ENCODE measurements at regions not wholly inside any gene's neighbourhood (a gene's known extent, or its start where the extent isn't known, plus 50 kb on each side); places are given as distances from the start of the nearest gene placed in this dataset.

GRCh38 chr7:49344556-49344955, 420.2 kb downstream of the CDC14C start:
- no peaks in the 10 kb centered on the region for H3K4me1 ChIP-seq (ENCODE audit: control insufficient read depth, insufficient read depth, low read length)
- H3K36me3 Mint-ChIP-seq (ENCODE audit: low read depth) = no peaks in the 10 kb centered on the region
- H3K36me3 ChIP-seq (ENCODE audit: control insufficient read depth, insufficient read depth, low read length) = no peaks in the 10 kb centered on the region
- H3K4me1 Mint-ChIP-seq = no peaks in the 10 kb centered on the region
- H3K9me3 Mint-ChIP-seq = peaks cover 8% of the 10 kb centered on the region
- no peaks in the 10 kb centered on the region for H3K27me3 ChIP-seq (ENCODE audit: control insufficient read depth, insufficient read depth, low read length, poor library complexity, severe bottlenecking)
- H3K4me3 ChIP-seq (ENCODE audit: low read length) = no peak overlapping the region
- WGBS, 2 experiments (ENCODE audit: insufficient coverage in 1 of 2, insufficient read length in 1 of 2) = 80 to 88% methylated on average over 1 of the region's 1 CpG
- H3K27ac Mint-ChIP-seq = no peak overlapping the region
- no peak overlapping the region for H3K4me3 Mint-ChIP-seq
- no peak for DNase-seq
- no peak overlapping the region for H3K9ac ChIP-seq (ENCODE audit: extremely low read depth, low read length, poor library complexity, severe bottlenecking)
- no peak overlapping the region for H3K27ac ChIP-seq (ENCODE audit: low read depth, low read length)
- H3K9me3 ChIP-seq (ENCODE audit: control insufficient read depth, low read length) = peaks cover 9% of the 10 kb centered on the region
- no peaks in the 10 kb centered on the region for H3K27me3 Mint-ChIP-seq (ENCODE audit: insufficient read depth)
- TF ChIP-seq CTCF (conservative IDR thresholded peaks at IDR 0.05) = no peak

GRCh38 chr7:49346195-49346899, 422.0 kb downstream of the CDC14C start:
- 86 to 100% methylated on average over 1 of the region's 1 CpG for WGBS, 2 experiments (ENCODE audit: insufficient coverage in 1 of 2, insufficient read length in 1 of 2)
- no peak overlapping the region for H3K4me3 Mint-ChIP-seq
- Histone ChIP-seq H3K27me3 (ENCODE audit: control insufficient read depth, insufficient read depth, low read length, poor library complexity, severe bottlenecking) (no peaks in the 10 kb centered on the region), H3K9me3 (ENCODE audit: control insufficient read depth, low read length) (peaks cover 14% of the 10 kb centered on the region), H3K36me3 (ENCODE audit: control insufficient read depth, insufficient read depth, low read length) (no peaks in the 10 kb centered on the region), H3K4me3 (ENCODE audit: low read length) (no peak overlapping the region), H3K4me1 (ENCODE audit: control insufficient read depth, insufficient read depth, low read length) (no peaks in the 10 kb centered on the region), H3K9ac (ENCODE audit: extremely low read depth, low read length, poor library complexity, severe bottlenecking) (no peak overlapping the region), H3K27ac (ENCODE audit: low read depth, low read length) (no peak overlapping the region)
- no peaks in the 10 kb centered on the region for H3K4me1 Mint-ChIP-seq
- no peak for TF ChIP-seq CTCF (conservative IDR thresholded peaks at IDR 0.05)
- H3K9me3 Mint-ChIP-seq = peaks cover 8% of the 10 kb centered on the region
- H3K36me3 Mint-ChIP-seq (ENCODE audit: low read depth) = no peaks in the 10 kb centered on the region
- no peaks in the 10 kb centered on the region for H3K27me3 Mint-ChIP-seq (ENCODE audit: insufficient read depth)
- DNase-seq = no peak
- H3K27ac Mint-ChIP-seq = no peak overlapping the region

- Mint-ChIP-seq H3K4me1 (peaks cover 7% of the 10 kb centered on the region), H3K27ac (no peak overlapping the region), H3K27me3 (ENCODE audit: insufficient read depth) (no peaks in the 10 kb centered on the region), H3K4me3 (no peak overlapping the region), H3K36me3 (ENCODE audit: low read depth) (no peaks in the 10 kb centered on the region), H3K9me3 (peaks cover 3% of the 10 kb centered on the region)
- no peak for TF ChIP-seq CTCF (conservative IDR thresholded peaks at IDR 0.05)
- Histone ChIP-seq H3K9ac (ENCODE audit: extremely low read depth, low read length, poor library complexity, severe bottlenecking) (no peak overlapping the region), H3K27me3 (ENCODE audit: control insufficient read depth, insufficient read depth, low read length, poor library complexity, severe bottlenecking) (no peaks in the 10 kb centered on the region), H3K9me3 (ENCODE audit: control insufficient read depth, low read length) (no peaks in the 10 kb centered on the region), H3K27ac (ENCODE audit: low read depth, low read length) (no peak overlapping the region), H3K36me3 (ENCODE audit: control insufficient read depth, insufficient read depth, low read length) (no peaks in the 10 kb centered on the region), H3K4me1 (ENCODE audit: control insufficient read depth, insufficient read depth, low read length) (peaks cover 3% of the 10 kb centered on the region), H3K4me3 (ENCODE audit: low read length) (no peak overlapping the region)
- WGBS, 2 experiments (ENCODE audit: insufficient coverage in 1 of 2, insufficient read length in 1 of 2) = 93% methylated on average over 2 of the region's 2 CpGs; no CpG with 5 or more reads in 1 of the 2 experiments
- DNase-seq = no peak
Observed at GRCh38 chr7:49367072-49367471, 406.4 kb upstream of the VWC2 start.
